Skeletal muscle cell (primary cell): ENCODE measurements at regions not wholly inside any gene's neighbourhood (a gene's known extent, or its start where the extent isn't known, plus 50 kb on each side); places are given as distances from the start of the nearest gene placed in this dataset.
"Not testable (repeated sequence)": the region's sequence is repeated elsewhere in the genome, so short reads cannot be mapped to it uniquely, and the experiment has no call there.

Source experiments
- DNase-seq: peaks from one replicate; pipeline ENCODE4 v3.0.0-alpha.2; 2010; ENCODE audit warnings: low read depth
- H3K4me3 ChIP-seq: 2 replicates; pipeline ENCODE4 v1.5.1; 2011; ENCODE audit warnings: low read depth, mild to moderate bottlenecking, control low read depth, low read length, moderate library complexity

DNA sequence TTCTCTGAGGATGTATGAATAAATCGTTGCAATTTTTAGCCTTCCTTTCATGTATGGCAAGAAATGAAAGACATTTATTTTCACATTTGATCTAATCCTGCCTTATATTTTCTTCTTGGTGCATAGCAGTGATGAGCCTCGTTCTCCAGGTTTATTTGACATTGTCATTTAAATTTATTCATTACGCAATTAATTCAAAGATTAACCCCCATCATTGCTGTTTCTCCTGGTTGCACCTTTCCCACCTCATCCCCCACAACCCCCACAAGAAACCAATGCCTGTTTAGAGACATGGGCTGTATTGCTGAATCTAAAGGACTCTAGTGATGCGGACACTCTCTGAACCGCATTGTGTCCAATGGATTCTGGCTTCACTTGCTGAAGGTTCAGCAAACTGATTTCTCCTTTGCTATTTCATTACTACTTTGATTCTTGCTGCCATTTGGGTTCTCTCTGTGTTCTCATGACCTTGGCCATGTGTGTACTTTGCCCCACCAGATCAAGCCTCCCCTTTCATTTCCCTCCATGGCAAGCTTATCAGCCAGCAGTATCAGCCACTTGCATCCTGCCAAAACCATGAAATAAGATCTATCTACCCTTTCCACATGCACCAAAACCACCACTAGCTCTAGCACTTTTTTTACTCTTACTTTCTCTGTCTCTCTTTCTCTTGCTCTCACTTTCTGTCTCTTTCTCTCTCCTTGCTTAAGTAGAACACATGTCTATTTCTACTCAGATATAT is 382.7 kb downstream of the GBE1 start:
- no peak overlapping the region for H3K4me3 ChIP-seq
- DNase-seq, result no peak

DNA sequence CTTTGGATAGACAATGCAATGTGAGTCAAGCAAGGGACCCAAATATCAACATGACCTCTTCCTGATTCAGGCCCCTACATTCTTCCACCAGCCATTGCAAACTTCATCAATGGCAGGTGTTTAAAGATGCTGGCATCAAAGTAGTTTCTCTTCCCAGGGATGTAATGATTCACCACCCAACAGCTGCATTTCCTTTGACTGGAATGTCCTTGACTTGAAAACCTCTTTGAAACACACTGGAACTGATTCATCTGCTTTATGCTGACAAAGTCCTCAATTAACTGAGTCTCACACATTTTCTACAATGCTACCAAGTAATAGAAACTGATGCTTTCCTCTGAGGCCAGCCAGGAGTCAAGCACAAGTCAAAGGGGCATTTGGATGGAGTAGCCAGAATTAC is 385.5 kb downstream of the GBE1 start:
- H3K4me3 ChIP-seq, result no peak overlapping the region
- DNase-seq, result no peak

DNA sequence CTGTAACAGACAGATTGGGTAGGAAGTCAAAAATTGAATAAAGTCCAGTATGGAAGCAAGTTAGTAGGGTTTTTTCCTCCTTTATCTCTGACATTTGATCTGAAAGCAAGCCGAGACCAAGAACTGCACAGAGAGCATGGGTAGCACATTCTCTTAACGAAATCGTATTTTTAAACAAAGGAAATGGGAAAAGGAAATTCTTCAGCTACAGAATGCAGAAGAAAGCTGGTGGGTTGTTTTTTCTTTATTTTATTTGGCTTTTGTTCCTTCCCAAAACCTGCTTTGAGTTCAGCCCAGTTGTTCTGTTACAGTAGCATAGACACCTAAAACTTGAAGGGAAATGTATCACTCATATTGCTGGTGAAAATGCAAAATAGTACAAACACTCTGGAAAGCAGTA is 397.0 kb downstream of the GBE1 start:
- no peak overlapping the region for H3K4me3 ChIP-seq
- no peak for DNase-seq

DNA sequence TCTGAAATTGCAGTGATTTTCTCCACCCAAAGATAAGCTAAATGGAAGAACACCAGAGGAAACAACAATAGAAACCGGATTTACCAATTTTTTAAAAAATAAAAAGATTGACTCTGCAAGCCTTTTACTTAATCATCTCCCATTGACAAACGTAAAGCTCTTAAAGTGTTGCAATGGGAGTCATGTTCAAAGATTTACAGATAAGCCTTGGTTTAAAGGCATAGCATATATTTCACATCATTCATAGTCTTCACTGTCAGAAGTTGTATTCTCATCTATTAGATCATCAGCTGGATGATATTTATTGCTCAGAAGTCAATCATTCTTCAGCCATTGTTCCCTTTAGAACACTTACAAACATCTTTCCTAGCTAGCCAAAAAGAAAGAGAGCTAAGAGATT is 397.6 kb downstream of the GBE1 start:
- H3K4me3 ChIP-seq, result no peak overlapping the region
- no peak for DNase-seq

DNA sequence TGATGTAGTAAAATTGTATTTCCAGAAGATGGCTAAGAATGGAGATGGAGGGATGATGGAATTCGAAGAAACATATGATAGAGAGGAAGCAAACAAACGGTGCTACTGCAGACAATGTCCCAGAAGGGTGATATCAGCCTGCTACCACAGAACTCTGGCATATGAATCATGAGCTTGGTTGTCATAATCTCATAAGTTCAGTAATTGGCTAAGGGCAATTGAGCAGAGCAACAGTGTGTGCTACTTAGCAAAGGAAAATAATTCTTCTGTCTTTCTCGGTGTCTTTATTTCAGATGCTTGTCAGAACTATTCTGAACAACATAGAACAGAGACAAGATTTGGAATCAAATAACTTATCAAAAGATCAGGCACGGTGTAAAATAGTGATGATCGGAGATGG is 407.3 kb downstream of the GBE1 start:
- no peak for DNase-seq
- H3K4me3 ChIP-seq, result no peak overlapping the region

DNA sequence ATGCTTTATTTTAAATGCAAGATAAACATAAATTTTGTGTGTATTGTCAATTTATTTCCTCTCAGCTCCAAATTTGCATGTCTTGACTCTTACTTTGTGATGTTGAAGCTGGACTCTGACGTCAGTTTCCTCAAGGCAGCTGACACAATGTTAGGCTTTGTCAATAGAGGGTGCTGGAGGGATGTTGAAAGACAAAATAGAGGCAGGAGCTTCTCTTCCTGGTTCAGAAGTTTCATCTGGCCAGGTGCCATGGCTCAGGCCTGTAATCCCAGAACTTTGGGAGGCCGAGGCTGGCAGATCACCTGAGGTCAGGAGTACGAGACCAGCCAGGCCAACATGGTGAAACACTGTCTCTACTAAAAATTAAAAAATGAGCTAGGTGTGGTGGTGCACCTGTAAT is 408.6 kb downstream of the GBE1 start:
- no peak overlapping the region for H3K4me3 ChIP-seq
- DNase-seq, result no peak

DNA sequence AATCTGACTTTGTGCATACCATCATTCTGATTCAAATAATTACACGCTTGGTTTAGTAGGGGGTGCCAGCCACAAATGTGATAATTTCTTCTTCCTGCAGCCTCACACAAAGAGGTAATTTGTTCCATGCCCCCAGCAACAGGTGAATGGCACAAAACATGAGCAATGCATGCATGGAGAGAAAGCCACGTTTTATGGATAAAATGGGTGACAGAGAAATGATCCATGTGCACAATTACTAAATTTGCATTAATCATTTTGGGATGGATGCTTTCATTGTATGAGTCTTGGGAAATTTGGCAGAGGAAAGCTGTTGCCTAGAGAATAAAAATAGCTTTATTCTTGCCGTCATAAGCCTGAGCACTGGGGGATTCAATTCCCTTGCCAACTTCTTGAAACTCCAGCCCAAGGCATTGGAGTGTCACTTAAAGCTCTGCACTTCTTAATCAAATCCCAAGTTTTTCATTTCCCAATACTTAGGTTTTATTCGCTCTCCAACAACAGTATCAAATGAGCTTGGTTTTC is 411.6 kb downstream of the GBE1 start:
- no peak overlapping the region for H3K4me3 ChIP-seq
- DNase-seq, result no peak

DNA sequence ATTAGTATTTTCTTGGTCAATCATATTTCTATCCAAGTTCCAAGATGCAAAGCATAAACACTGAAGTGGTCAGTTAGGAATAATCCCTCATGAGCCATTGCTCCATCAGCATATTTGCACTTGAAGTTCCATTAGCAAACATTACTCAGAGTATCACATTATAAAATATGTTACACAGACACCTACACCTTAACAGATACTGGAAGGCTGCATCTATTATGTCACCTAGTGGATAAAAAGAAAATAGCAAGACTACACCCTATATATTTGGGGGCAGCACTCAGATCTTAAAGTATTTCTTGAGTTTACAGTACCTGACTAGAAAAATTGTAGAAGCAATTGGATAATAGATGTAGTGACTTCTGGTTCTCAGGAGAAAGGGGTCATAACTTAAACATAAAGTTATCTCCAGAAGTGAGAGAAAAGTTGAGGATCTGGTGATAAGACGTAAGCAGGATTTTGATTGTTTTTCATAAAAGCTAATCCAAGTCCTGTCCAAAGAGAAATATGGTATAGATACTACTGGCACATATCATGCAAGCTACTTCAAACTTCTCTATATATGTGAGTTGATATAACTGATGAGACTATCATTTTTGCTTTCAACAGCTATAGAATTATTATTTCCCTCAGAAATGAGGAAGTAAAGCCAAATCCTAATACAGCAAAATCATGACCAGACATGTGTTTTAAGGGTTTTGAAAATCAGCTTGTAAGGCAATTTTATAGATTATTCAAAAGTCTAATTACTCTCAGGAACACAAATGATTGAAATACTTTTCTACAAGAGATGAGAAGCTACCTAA is 422.2 kb downstream of the GBE1 start:
- DNase-seq, result no peak
- no peak overlapping the region for H3K4me3 ChIP-seq

DNA sequence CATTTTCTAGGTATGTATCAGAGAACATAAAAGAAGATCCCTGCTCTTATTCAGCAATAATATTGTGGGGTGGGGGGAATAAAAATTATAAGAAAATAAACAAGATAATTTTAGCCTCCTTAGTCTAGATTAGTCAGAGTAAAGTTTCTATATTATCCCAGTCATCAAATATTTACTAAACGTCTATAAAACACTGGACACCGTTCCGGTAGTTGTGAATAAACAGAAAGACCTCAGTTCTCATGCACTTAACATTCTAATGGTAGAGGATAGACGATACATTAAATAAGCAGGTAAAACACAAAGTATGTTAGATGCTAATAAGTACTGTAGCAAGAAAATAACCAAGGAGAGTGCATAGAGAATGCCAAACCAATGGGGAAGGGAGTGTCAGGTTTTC is 425.0 kb downstream of the GBE1 start:
- no peak overlapping the region for H3K4me3 ChIP-seq
- no peak for DNase-seq

DNA sequence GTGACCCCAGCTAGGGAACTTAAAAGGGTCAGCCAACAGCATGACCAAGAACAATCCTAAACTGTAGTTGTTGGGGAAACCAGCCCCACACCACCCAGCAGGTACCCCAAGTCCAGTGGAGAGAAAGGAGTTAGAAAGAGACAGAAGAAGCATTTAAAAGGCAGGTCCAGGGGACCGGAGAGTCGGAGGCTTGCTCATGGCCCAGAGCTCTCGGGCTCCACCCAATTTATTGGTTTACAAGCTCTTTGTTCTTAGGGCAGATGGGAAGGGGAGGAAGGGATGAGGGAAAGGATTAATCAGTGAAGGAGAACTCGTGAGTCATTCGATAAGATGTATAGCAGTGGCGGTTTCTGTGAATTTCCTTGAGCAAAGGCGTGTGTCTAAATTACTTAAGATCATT is 431.6 kb downstream of the GBE1 start:
- H3K4me3 ChIP-seq, DNase-seq: not testable (repeated sequence)

DNA sequence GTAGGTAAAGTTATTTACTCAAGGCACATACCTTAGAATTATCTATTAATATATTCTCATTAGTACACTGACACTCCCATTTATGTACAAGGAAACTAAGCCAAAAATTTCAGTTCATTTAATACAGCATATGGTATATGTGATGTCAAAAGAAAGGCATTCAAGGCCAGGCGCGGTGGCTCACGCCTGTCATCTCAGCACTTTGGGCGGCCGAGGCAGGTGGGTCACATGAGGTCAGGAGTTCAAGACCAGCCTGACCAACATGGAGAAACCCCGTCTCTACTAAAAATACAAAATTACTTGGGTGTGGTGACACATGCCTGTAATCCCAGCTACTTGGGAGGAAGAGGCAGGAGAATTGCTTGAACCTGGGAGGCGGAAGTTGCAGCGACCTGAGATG is 435.2 kb downstream of the GBE1 start:
- no peak for DNase-seq
- H3K4me3 ChIP-seq, result no peak overlapping the region

DNA sequence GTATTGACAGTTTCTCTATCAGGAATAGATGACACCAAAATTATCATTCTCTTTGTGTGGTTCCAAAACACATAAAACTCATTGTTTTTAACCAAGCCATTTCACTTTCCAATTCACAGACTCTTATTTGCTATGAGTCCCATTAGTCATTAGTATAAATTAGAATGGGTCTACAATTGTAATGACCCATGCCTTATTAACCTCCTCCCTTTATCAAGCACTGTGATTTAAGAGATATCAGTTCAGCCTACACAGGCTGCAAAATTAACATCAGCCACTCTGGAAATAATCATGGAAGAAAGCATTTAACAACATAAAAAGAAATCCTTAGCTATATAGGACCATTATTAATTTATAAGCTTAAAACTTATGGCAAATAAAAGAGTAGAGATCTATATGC is 440.6 kb downstream of the GBE1 start:
- H3K4me3 ChIP-seq, result no peak overlapping the region
- DNase-seq, result no peak

DNA sequence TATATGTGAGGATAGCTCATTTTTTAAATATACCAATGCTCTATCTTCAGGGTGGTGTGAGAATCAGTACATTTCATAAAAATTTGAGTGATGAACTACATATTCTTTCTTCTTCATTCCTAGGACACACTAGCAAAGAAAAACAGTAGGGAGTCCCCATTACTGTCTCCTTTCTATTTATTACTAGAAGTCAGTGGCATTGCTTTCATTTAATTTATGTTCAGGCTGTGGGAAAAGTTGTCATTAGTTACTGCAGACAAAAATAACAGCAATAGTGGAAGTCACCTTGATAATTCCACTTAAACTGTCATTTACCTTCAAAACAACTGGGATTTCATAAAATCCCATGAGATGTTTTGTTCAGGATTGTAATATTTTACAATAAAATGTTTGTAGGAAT is 446.4 kb downstream of the GBE1 start:
- H3K4me3 ChIP-seq, result no peak overlapping the region

DNA sequence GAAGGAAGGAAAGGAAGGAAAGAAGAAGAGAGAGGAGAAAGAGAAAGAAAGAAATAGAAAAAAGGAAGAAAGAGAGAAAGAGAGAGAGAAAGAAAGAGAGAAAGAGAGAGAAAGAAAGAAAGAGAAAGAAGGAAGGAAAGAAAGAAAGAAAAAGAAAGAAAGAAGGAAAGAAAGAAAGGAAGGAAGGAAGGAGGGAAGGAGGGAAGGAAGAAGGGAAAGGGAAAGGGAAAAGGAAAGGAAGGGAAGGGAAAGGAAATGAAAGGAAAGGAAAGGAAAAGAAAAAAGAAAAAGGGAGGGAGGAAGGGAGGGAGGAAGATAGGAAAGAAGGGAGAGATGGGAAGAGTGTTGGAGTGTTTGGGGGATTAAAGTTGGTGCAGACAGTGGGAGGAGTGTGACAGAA is 450.1 kb downstream of the GBE1 start:
- H3K4me3 ChIP-seq, result no peak overlapping the region
- no peak for DNase-seq

More for the DNA sequence above, 446.4 kb downstream of the GBE1 start:
- DNase-seq, result no peak

DNA sequence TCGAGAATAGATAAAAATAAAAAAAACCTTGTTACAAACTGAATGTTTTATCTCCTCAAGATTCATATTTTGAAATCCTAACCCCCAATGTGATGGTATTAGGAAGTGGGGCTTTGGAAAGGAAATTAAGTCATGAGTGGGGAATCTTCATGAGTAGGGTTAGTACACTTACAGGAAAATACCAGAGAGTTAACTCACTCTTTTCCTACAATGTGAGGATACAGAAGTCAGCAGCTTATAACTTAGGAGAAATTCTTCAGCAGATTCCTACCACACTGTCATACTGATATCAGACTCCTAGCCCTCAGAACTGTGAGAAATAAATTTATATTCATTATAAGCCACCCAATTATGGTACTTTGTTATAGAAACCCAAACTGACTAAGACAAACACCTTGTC is 453.1 kb downstream of the GBE1 start:
- H3K4me3 ChIP-seq, result no peak overlapping the region
- DNase-seq, result peak; percentile 21

DNA sequence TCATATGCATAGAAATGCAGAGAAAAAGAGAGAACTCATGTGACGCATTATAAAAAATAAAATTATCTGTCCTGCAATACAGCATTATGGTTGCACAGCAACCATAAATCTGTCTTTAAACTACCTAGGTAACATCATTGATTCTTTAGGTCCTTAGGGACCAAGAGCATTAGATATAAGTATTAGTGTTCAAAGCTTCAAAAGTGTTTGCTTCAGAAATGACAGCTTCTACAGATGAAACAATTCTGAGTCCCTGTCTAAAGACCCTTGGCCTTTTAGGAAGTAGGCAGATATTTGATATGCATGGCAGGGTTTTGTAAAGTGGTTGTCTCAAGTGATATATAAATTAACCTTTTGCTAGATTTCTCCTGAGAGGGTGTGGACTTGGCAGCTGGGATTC is 454.2 kb downstream of the GBE1 start:
- no peak overlapping the region for H3K4me3 ChIP-seq
- DNase-seq, result no peak

DNA sequence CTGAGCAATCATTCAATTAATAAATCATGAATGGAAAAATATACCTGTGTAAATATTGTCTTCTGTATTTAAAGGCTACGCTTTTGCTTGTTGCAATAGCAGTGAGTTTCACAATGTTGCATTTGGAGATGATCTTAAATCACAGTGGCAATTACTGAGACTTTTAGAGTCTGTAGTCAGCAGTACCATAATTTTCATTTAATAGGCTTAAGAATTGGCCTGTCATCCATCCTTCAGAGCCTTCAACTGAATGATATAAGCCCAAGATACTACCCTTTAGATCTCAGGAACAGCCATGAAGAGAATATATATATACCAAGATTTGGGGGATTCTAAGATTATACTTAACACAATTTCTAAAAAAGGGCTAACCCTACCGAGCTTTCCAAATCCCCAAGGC is 458.1 kb downstream of the GBE1 start:
- no peak overlapping the region for H3K4me3 ChIP-seq

DNA sequence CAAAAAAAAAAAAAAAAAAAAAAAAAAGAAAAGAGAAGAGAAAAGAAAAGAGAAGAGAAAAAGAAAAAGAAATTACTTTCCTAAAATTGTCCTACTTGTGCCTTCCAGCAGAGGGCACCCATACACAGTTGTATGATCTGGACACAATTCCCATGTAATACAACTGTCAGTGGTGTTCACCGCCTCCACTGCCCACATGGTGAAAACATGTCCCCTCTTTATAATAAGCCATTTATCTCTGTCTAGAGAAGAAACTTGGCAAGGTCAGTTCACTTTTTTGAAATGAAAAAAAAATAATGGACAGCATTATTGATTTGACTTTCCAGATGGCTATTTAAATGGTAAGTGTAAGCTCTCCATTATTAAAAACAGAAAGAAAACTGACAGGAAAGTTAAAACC is 459.4 kb downstream of the GBE1 start:
- DNase-seq, result no peak
- no peak overlapping the region for H3K4me3 ChIP-seq

More for the DNA sequence above, 458.1 kb downstream of the GBE1 start:
- DNase-seq, result no peak

DNA sequence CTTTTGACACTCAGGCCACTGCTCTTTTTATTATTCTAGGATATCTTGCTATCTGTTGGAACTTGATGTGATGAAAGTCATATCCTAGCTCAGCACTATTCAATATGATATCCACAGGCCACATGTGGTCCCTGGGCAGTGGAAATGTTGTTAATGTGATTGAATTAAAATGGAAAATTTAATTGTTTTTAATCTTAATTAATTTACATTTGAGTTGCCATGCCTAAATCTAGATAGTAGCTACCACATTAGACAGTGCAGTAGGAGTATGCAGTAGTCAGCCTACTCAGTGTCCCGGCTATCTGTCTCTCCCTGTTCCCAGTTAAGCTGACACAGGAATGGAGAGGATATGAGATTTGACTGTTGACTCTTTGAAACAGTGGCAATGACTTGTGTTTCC is 460.2 kb downstream of the GBE1 start:
- DNase-seq, result no peak
- no peak overlapping the region for H3K4me3 ChIP-seq

DNA sequence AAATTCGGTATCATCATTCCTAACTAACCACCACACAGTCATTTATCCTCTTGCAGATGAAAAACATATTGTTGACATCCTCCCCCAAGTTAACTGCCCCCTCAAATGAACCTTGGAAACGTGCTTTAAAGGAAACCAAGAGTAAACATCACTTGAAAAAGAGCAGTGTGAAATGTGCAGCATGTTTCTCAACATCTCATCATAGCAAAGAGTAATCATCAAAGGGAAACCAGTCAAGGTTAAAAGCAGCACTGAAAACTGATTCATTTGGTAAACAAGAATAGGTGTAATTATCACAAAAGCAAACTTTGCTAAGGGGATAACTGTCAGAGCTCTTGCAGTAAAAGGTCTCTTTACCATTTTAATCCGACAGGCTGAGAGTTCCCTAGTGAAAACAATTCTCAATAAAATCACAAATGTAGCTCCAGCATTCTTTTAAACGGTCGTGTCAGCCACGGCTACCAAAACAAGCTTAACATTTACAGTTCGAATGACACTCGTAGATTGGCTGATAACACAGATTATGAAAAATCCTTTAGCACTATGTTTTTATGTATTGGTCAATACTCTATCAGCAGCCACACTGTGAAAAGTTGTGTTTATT is 461.0 kb downstream of the GBE1 start:
- H3K4me3 ChIP-seq, result no peak overlapping the region
- no peak for DNase-seq
